ENCODE measurements at regions not wholly inside any gene's neighbourhood (a gene's known extent, or its start where the extent isn't known, plus 50 kb on each side); places are given as distances from the start of the nearest gene placed in this dataset.

GRCh38 chr4:133863153-133863552, 338.4 kb downstream of the PABPC4L start:
- no peaks in the 10 kb centered on the region for H4K20me1 ChIP-seq (ENCODE audit: insufficient read depth, low read length)
- H3K27ac Mint-ChIP-seq (ENCODE audit: unreplicated experiment), result no peak overlapping the region
- H3K9ac ChIP-seq (ENCODE audit: low read length), result no peak overlapping the region
- H3K27ac ChIP-seq (ENCODE audit: low read depth, low read length), result no peak overlapping the region
- H3K9me3 ChIP-seq (ENCODE audit: insufficient read depth, low read depth, low read length), result no peaks in the 10 kb centered on the region
- H3K4me1 Mint-ChIP-seq (ENCODE audit: low read depth, unreplicated experiment), result peaks cover 13% of the 10 kb centered on the region
- no peak overlapping the region for H3K4me2 ChIP-seq (ENCODE audit: low read length)
- H3K36me3 Mint-ChIP-seq (ENCODE audit: low read depth, unreplicated experiment), result no peaks in the 10 kb centered on the region
- no peaks in the 10 kb centered on the region for H3K27me3 Mint-ChIP-seq (ENCODE audit: low read depth, unreplicated experiment)
- no peaks in the 10 kb centered on the region for H3K79me2 ChIP-seq (ENCODE audit: insufficient read depth, low read length)
- no peak overlapping the region for H2AFZ ChIP-seq (ENCODE audit: low read depth, low read length)
- DNase-seq (ENCODE audit: low read depth) (no peak), FAIRE-seq (no peak)
- H3K36me3 ChIP-seq (ENCODE audit: insufficient read depth, low read length), result no peaks in the 10 kb centered on the region
- H3K4me3 ChIP-seq (ENCODE audit: insufficient read depth, low read depth, low read length), result no peak overlapping the region
- no peaks in the 10 kb centered on the region for H3K9me3 Mint-ChIP-seq (ENCODE audit: unreplicated experiment)
- peaks cover 22% of the 10 kb centered on the region for H3K4me1 ChIP-seq (ENCODE audit: insufficient read depth, low read length)
- TF ChIP-seq CTCF (IDR thresholded peaks at IDR 0.05; ENCODE audit: insufficient read depth, low read depth, low read length) (no peak), EZH2 (IDR thresholded peaks at IDR 0.05; ENCODE audit: insufficient read depth, low read length) (no peak)
- H3K4me3 Mint-ChIP-seq (ENCODE audit: unreplicated experiment), result no peak overlapping the region
- H3K27me3 ChIP-seq (ENCODE audit: insufficient read depth, low read length), result no peaks in the 10 kb centered on the region

- no peaks in the 10 kb centered on the region for H3K4me1 ChIP-seq (ENCODE audit: insufficient read depth, low read length)
- peak; percentile 16 for DNase-seq (ENCODE audit: low read depth)
- H2AFZ ChIP-seq (ENCODE audit: low read depth, low read length), result no peak overlapping the region
- no peak overlapping the region for H3K27ac Mint-ChIP-seq (ENCODE audit: unreplicated experiment)
- no peak for TF ChIP-seq EZH2 (IDR thresholded peaks at IDR 0.05; ENCODE audit: insufficient read depth, low read length)
- H3K79me2 ChIP-seq (ENCODE audit: insufficient read depth, low read length), result no peaks in the 10 kb centered on the region
- no peak overlapping the region for H3K4me3 Mint-ChIP-seq (ENCODE audit: unreplicated experiment)
- no peak overlapping the region for H3K4me2 ChIP-seq (ENCODE audit: low read length)
- no peaks in the 10 kb centered on the region for H3K36me3 ChIP-seq (ENCODE audit: insufficient read depth, low read length)
- H3K9me3 Mint-ChIP-seq (ENCODE audit: unreplicated experiment), result no peaks in the 10 kb centered on the region
- no peaks in the 10 kb centered on the region for H3K4me1 Mint-ChIP-seq (ENCODE audit: low read depth, unreplicated experiment)
- H4K20me1 ChIP-seq (ENCODE audit: insufficient read depth, low read length), result no peaks in the 10 kb centered on the region
- no peak for FAIRE-seq
- H3K4me3 ChIP-seq (ENCODE audit: insufficient read depth, low read depth, low read length), result no peak overlapping the region
- no peaks in the 10 kb centered on the region for H3K9me3 ChIP-seq (ENCODE audit: insufficient read depth, low read depth, low read length)
- no peaks in the 10 kb centered on the region for H3K27me3 Mint-ChIP-seq (ENCODE audit: low read depth, unreplicated experiment)
- H3K27ac ChIP-seq (ENCODE audit: low read depth, low read length), result no peak overlapping the region
- no peaks in the 10 kb centered on the region for H3K36me3 Mint-ChIP-seq (ENCODE audit: low read depth, unreplicated experiment)
- H3K27me3 ChIP-seq (ENCODE audit: insufficient read depth, low read length), result no peaks in the 10 kb centered on the region
- H3K9ac ChIP-seq (ENCODE audit: low read length), result no peak overlapping the region
These were observed 344.7 kb downstream of the PABPC4L start for GRCh38 chr4:133856731-133857355.

GRCh38 chr4:133855001-133855400, 346.6 kb downstream of the PABPC4L start:
- Histone ChIP-seq H3K9ac (ENCODE audit: low read length) (no peak overlapping the region), H3K27ac (ENCODE audit: low read depth, low read length) (no peak overlapping the region), H3K79me2 (ENCODE audit: insufficient read depth, low read length) (no peaks in the 10 kb centered on the region), H3K4me3 (ENCODE audit: insufficient read depth, low read depth, low read length) (no peak overlapping the region), H3K9me3 (ENCODE audit: insufficient read depth, low read depth, low read length) (no peaks in the 10 kb centered on the region), H3K4me2 (ENCODE audit: low read length) (no peak overlapping the region), H4K20me1 (ENCODE audit: insufficient read depth, low read length) (no peaks in the 10 kb centered on the region), H2AFZ (ENCODE audit: low read depth, low read length) (no peak overlapping the region), H3K27me3 (ENCODE audit: insufficient read depth, low read length) (no peaks in the 10 kb centered on the region), H3K4me1 (ENCODE audit: insufficient read depth, low read length) (no peaks in the 10 kb centered on the region), H3K36me3 (ENCODE audit: insufficient read depth, low read length) (no peaks in the 10 kb centered on the region)
- DNase-seq (ENCODE audit: low read depth) (no peak), FAIRE-seq (no peak)
- Mint-ChIP-seq H3K4me3 (ENCODE audit: unreplicated experiment) (no peak overlapping the region), H3K27ac (ENCODE audit: unreplicated experiment) (no peak overlapping the region), H3K27me3 (ENCODE audit: low read depth, unreplicated experiment) (no peaks in the 10 kb centered on the region), H3K36me3 (ENCODE audit: low read depth, unreplicated experiment) (no peaks in the 10 kb centered on the region), H3K4me1 (ENCODE audit: low read depth, unreplicated experiment) (no peaks in the 10 kb centered on the region), H3K9me3 (ENCODE audit: unreplicated experiment) (no peaks in the 10 kb centered on the region)
- TF ChIP-seq CTCF (IDR thresholded peaks at IDR 0.05; ENCODE audit: insufficient read depth, low read depth, low read length), result no peak
- no peak for TF ChIP-seq EZH2 (IDR thresholded peaks at IDR 0.05; ENCODE audit: insufficient read depth, low read length)
